GM06990 (cell line): ENCODE measurements at regions not wholly inside any gene's neighbourhood (a gene's known extent, or its start where the extent isn't known, plus 50 kb on each side); places are given as distances from the start of the nearest gene placed in this dataset.
A peak's percentile ranks its signal among the peaks of the same experiment; 100 is the strongest.

Source experiments
- DNase-seq: peaks from one replicate; pipeline ENCODE4 v3.0.0-alpha.2; 2011; ENCODE audit not compliant: insufficient read length; ENCODE audit errors: extremely low read depth
- H3K27me3 ChIP-seq: replicated peaks from 2 replicates; pipeline ENCODE4 v1.6.0; 2011; ENCODE audit warnings: low read length; ENCODE audit not compliant: control insufficient read depth, insufficient read depth
- H3K36me3 ChIP-seq: 2 replicates; pipeline ENCODE4 v1.5.1; 2011; ENCODE audit warnings: low read length; ENCODE audit not compliant: control insufficient read depth, insufficient read depth
- H3K4me3 ChIP-seq: replicated peaks from 2 replicates; pipeline ENCODE4 v1.5.1; 2011; ENCODE audit warnings: low read depth, mild to moderate bottlenecking, control low read depth, low read length
- CTCF ChIP-seq: IDR thresholded peaks from 2 replicates; pipeline ENCODE4 v1.5.1; 2011; ENCODE audit warnings: low read length, control low read depth, mild to moderate bottlenecking, inconsistent platforms; ENCODE audit not compliant: insufficient read depth, poor library complexity, severe bottlenecking

GRCh38 chr5:87686975-87687374 lies 274.2 kb upstream of the CCNH start:
- Histone ChIP-seq H3K27me3 (no peaks in the 10 kb centered on the region), H3K4me3 (no peak overlapping the region), H3K36me3 (no peaks in the 10 kb centered on the region)
- peak; percentile 3 for DNase-seq
- TF ChIP-seq CTCF = no peak

- Histone ChIP-seq H3K4me3 (no peak overlapping the region), H3K36me3 (no peaks in the 10 kb centered on the region), H3K27me3 (no peaks in the 10 kb centered on the region)
- no peak for DNase-seq
- TF ChIP-seq CTCF = no peak
Measured at GRCh38 chr5:87686018-87686417, 273.3 kb upstream of the CCNH start.

- no peak for TF ChIP-seq CTCF
- Histone ChIP-seq H3K27me3 (no peaks in the 10 kb centered on the region), H3K4me3 (no peak overlapping the region), H3K36me3 (no peaks in the 10 kb centered on the region)
- no peak for DNase-seq
Measured at GRCh38 chr5:87674235-87674634, 261.5 kb upstream of the CCNH start.

GRCh38 chr5:87671146-87671545 lies 258.4 kb upstream of the CCNH start:
- TF ChIP-seq CTCF = no peak
- Histone ChIP-seq H3K36me3 (no peaks in the 10 kb centered on the region), H3K4me3 (no peak overlapping the region), H3K27me3 (no peaks in the 10 kb centered on the region)
- DNase-seq = no peak

- H3K36me3 ChIP-seq = no peaks in the 10 kb centered on the region
- no peak for TF ChIP-seq CTCF
- H3K27me3 ChIP-seq = no peaks in the 10 kb centered on the region
- DNase-seq = no peak
- no peak overlapping the region for H3K4me3 ChIP-seq
Measured at GRCh38 chr5:87665166-87665565, 252.4 kb upstream of the CCNH start.
